Glomerular visceral epithelial cell (primary cell): ENCODE measurements at regions not wholly inside any gene's neighbourhood (a gene's known extent, or its start where the extent isn't known, plus 50 kb on each side); places are given as distances from the start of the nearest gene placed in this dataset.

ENCODE experiments used
- DNase-seq: peaks from one replicate; pipeline ENCODE4 v3.0.0-alpha.2; 2016; ENCODE audit errors: extremely low spot score

GRCh38 chr7:156480671-156481070 lies 159.9 kb upstream of the RNF32 start:
- no peak for DNase-seq

GRCh38 chr7:156479596-156479995 lies 161.0 kb upstream of the RNF32 start:
- DNase-seq, result no peak

- no peak for DNase-seq
Observed at GRCh38 chr7:156478486-156478885, 162.1 kb upstream of the RNF32 start.

- DNase-seq, result peak; percentile 88
Observed at GRCh38 chr7:156475666-156476065, 164.9 kb upstream of the RNF32 start.

- DNase-seq, result peak; percentile 64
Observed at GRCh38 chr7:156475179-156475578, 165.4 kb upstream of the RNF32 start.

GRCh38 chr7:156474241-156474743 lies 166.3 kb upstream of the RNF32 start:
- peak; percentile 81 for DNase-seq

GRCh38 chr7:156473476-156474240 lies 166.9 kb upstream of the RNF32 start:
- peak; percentile 30 for DNase-seq

DNA sequence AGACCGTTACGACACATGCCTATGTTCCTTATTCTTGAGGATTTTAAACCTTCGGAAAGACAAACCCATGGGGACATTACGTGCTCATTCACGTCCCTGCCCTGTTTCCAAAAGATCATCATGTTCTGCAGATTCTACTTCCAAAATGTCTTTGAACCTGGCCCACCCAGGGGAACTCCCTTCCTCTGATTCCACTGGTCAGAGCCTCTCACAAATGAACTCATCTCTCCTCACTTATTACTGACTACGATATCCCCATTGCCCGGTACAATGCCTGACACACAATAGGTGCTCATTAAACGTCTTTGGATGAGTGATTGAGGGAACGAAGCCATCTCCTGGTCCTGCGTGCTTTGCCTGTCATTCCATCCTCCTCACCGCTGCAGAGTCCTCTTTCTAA lies 168.3 kb upstream of the RNF32 start:
- DNase-seq, result no peak

GRCh38 chr7:156470399-156471320 lies 169.9 kb upstream of the RNF32 start:
- DNase-seq, result no peak

GRCh38 chr7:156466955-156467625 lies 173.5 kb upstream of the RNF32 start:
- no peak for DNase-seq

GRCh38 chr7:156466272-156466671 lies 174.3 kb upstream of the RNF32 start:
- no peak for DNase-seq

- no peak for DNase-seq
Observed at GRCh38 chr7:156465186-156465585, 175.4 kb upstream of the RNF32 start.

DNA sequence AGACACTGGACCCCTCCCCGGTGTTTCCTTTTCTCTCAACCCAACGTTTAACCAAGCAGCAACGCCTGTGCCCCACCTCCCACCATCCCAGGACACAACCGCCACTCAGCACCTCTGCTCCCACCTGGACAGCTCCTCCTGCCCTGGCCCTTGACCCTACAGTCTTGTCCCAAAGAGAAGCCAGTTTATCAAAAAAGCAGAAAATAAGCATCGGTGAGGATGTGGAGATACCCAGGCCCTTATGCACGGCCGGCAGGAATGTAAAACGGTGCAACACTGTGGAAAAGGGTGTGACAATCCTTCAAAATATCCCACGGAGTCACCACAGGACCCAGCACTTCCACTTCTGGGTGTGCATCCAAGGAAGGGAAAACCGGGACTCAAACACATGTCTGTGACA lies 176.2 kb upstream of the RNF32 start:
- DNase-seq, result no peak

DNA sequence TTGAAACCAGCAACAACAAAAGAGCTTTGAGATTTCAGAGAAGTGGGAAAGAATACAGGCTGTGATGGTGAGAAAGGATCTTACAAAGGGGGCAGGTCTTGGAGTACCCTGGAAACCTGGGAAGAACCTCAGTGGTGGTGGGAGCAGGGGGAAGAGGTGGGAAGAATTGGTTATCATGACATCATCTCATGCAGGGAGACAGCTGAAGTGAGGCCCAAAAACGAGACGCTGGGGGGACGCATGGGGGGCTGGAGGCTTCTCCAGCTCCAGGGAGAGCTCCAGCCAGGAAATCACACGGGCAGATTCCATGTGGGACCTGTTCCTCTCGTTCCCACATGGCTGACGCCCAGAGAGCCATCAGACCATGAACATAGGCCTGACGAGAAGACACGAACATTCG lies 177.3 kb upstream of the RNF32 start:
- no peak for DNase-seq

- DNase-seq, result no peak
Observed at GRCh38 chr7:156461881-156462665, 178.5 kb upstream of the RNF32 start.

GRCh38 chr7:156460858-156461627 lies 179.5 kb upstream of the RNF32 start:
- DNase-seq, result no peak

DNA sequence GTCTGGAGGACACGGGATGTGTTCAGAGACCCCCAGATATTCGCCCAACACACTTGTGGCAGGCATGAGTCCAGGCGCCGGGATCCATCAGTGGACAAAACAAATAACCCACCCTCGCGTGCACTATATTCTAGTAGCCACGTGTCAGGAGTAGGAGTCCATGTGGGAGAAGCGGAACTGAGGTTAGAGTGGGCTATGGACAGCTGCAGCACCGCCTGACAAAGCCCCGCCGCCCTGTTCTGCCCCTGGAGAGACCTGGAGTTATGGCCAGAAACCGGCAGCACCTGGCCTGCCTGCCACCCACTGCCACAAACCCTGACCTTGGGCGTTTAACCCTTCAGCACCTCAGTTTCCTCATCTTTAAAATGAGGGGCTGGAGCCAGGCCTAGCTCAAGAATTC lies 181.0 kb upstream of the RNF32 start:
- DNase-seq, result no peak

GRCh38 chr7:156459067-156459466 lies 181.5 kb upstream of the RNF32 start:
- DNase-seq, result no peak

- DNase-seq, result no peak
Observed at GRCh38 chr7:156458011-156458410, 182.6 kb upstream of the RNF32 start.

DNA sequence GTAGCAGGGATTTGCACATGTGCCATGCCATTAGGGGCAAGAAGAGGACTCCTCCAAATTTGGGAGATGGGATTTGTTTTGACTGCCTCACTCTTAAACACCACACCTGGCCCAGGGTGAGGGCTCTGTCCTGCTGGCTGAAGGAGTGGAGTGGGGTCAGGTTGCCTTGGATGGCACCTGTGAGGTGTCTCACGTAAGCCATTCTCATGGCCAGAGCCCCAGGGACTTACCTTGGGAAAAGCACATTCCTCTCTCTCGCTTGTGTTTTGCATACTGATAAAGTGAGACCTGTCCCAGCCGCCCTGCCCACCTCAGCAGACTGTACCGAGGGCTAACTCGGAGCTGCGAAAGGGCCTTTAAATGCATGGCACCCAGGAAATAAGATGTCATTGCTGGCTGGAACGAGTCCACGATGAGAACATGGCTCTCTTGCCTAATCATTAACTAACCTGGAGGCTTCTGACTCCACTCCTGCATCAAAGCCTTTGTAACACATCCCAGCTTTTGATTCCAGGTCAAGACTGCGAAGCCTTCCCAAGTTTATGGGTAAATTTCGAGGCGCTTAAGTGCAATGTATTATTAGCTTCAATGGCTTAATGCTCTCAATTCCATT lies 184.0 kb upstream of the RNF32 start:
- peak; percentile 8 for DNase-seq
